ENCODE measurements at regions not wholly inside any gene's neighbourhood (a gene's known extent, or its start where the extent isn't known, plus 50 kb on each side); places are given as distances from the start of the nearest gene placed in this dataset.

GRCh38 chr5:96093340-96093739, 131.7 kb upstream of the ELL2 start:
- Mint-ChIP-seq H3K4me1 (peaks cover 67% of the 10 kb centered on the region), H3K27ac (peak overlapping the region; percentile 1), H3K27me3 (ENCODE audit: insufficient read depth) (no peaks in the 10 kb centered on the region), H3K36me3 (ENCODE audit: low read depth) (peaks cover 2% of the 10 kb centered on the region), H3K4me3 (no peak overlapping the region), H3K9me3 (peaks cover 7% of the 10 kb centered on the region)
- Histone ChIP-seq H3K27me3 (ENCODE audit: control insufficient read depth, insufficient read depth, low read length, poor library complexity, severe bottlenecking) (no peaks in the 10 kb centered on the region), H3K27ac (ENCODE audit: low read depth, low read length) (no peak overlapping the region), H3K9ac (ENCODE audit: extremely low read depth, low read length, poor library complexity, severe bottlenecking) (no peak overlapping the region), H3K9me3 (ENCODE audit: control insufficient read depth, low read length) (peaks cover 16% of the 10 kb centered on the region), H3K4me1 (ENCODE audit: control insufficient read depth, insufficient read depth, low read length) (peaks cover 24% of the 10 kb centered on the region), H3K36me3 (ENCODE audit: control insufficient read depth, insufficient read depth, low read length) (no peaks in the 10 kb centered on the region), H3K4me3 (ENCODE audit: low read length) (peak overlapping the region; percentile 4)
- no peak for TF ChIP-seq CTCF (conservative IDR thresholded peaks at IDR 0.05)
- WGBS, 2 experiments (ENCODE audit: insufficient coverage in 1 of 2, insufficient read length in 1 of 2), result 63 to 96% methylated on average over 1 to 3 of the region's 3 CpGs
- no peak for DNase-seq

DNA sequence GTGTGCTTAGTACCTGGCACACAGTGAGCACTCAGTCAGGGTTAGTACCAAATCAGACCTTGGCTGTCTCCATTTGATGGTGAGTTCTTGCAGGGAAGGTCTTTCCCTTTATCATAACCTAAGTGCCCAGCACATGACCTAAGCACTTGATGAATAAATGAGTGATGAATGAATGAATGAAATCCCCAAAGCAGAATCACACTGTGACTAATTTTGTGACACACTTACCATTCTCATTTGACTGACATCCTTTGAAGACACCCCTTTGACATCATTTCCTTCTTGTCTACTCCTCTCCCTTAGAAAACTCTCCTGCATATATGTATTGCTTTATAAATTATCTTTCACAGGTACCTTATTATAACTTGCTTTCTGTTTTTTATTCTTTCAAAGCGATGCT, 130.2 kb upstream of the ELL2 start:
- Histone ChIP-seq H3K4me3 (ENCODE audit: low read length) (peak overlapping the region; percentile 32), H3K27me3 (ENCODE audit: control insufficient read depth, insufficient read depth, low read length, poor library complexity, severe bottlenecking) (no peaks in the 10 kb centered on the region), H3K36me3 (ENCODE audit: control insufficient read depth, insufficient read depth, low read length) (no peaks in the 10 kb centered on the region), H3K27ac (ENCODE audit: low read depth, low read length) (no peak overlapping the region), H3K4me1 (ENCODE audit: control insufficient read depth, insufficient read depth, low read length) (peaks cover 28% of the 10 kb centered on the region), H3K9ac (ENCODE audit: extremely low read depth, low read length, poor library complexity, severe bottlenecking) (no peak overlapping the region), H3K9me3 (ENCODE audit: control insufficient read depth, low read length) (peaks cover 8% of the 10 kb centered on the region)
- Mint-ChIP-seq H3K4me1 (peaks cover 79% of the 10 kb centered on the region), H3K4me3 (no peak overlapping the region), H3K36me3 (ENCODE audit: low read depth) (peaks cover 2% of the 10 kb centered on the region), H3K9me3 (peaks cover 2% of the 10 kb centered on the region), H3K27me3 (ENCODE audit: insufficient read depth) (no peaks in the 10 kb centered on the region), H3K27ac (no peak overlapping the region)
- no peak for DNase-seq
- WGBS, 2 experiments (ENCODE audit: insufficient coverage in 1 of 2, insufficient read length in 1 of 2), result 100% methylated on average over 1 of the region's 1 CpG; no CpG with 5 or more reads in 1 of the 2 experiments
- TF ChIP-seq CTCF (conservative IDR thresholded peaks at IDR 0.05), result no peak

DNA sequence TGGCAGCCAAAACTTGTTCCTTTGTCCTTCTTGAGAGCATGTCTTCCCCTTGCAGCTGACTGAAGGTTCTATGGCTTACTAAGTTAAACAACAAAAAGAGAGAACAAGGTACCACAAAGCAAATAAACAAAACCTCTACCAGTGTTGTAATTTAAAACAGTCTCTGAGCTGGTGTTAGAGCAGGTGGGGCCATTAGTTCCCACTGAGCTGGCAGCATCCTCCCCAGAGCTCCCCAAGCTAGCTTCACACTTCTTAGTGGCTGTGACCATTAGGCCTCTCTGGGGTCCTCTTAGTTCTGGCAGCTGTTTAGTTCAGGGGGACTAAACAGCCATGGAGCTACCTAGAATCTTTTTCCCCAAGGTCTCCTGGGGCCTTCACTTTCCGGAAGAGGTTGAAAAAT, 128.6 kb upstream of the ELL2 start:
- H3K4me1 Mint-ChIP-seq, result peaks cover 72% of the 10 kb centered on the region
- no peaks in the 10 kb centered on the region for H3K36me3 ChIP-seq (ENCODE audit: control insufficient read depth, insufficient read depth, low read length)

More for the DNA sequence above, 128.6 kb upstream of the ELL2 start:
- Mint-ChIP-seq H3K36me3 (ENCODE audit: low read depth) (peaks cover 2% of the 10 kb centered on the region), H3K27ac (peak overlapping the region; percentile 19), H3K9me3 (peaks cover 2% of the 10 kb centered on the region), H3K4me3 (no peak overlapping the region), H3K27me3 (ENCODE audit: insufficient read depth) (no peaks in the 10 kb centered on the region)
- no peak overlapping the region for H3K9ac ChIP-seq (ENCODE audit: extremely low read depth, low read length, poor library complexity, severe bottlenecking)
- no peak overlapping the region for H3K27ac ChIP-seq (ENCODE audit: low read depth, low read length)
- WGBS, 2 experiments (ENCODE audit: insufficient coverage in 1 of 2, insufficient read length in 1 of 2), result 100% methylated on average over 1 of the region's 1 CpG; no CpG with 5 or more reads in 1 of the 2 experiments
- peaks cover 16% of the 10 kb centered on the region for H3K4me1 ChIP-seq (ENCODE audit: control insufficient read depth, insufficient read depth, low read length)
- no peaks in the 10 kb centered on the region for H3K27me3 ChIP-seq (ENCODE audit: control insufficient read depth, insufficient read depth, low read length, poor library complexity, severe bottlenecking)
- peaks cover 8% of the 10 kb centered on the region for H3K9me3 ChIP-seq (ENCODE audit: control insufficient read depth, low read length)
- DNase-seq, result no peak
- no peak for TF ChIP-seq CTCF (conservative IDR thresholded peaks at IDR 0.05)
- H3K4me3 ChIP-seq (ENCODE audit: low read length), result no peak overlapping the region
